ENCODE measurements at regions not wholly inside any gene's neighbourhood (a gene's known extent, or its start where the extent isn't known, plus 50 kb on each side); places are given as distances from the start of the nearest gene placed in this dataset.

GRCh38 chr3:110711130-110711832, 360.3 kb upstream of the NECTIN3 start:
- no peak overlapping the region for H3K27ac ChIP-seq (ENCODE audit: extremely low read depth, low read depth, low read length)
- 29% methylated on average over 1 of the region's 1 CpG for WGBS (ENCODE audit: insufficient coverage, low coverage, missing lambda C conversion rate)
- H3K4me1 ChIP-seq (replicated peaks in 1 of 2; ENCODE audit: control insufficient read depth in 2 of 2, insufficient read depth in 2 of 2, low read length in 2 of 2) = no peaks in the 10 kb centered on the region
- no peaks in the 10 kb centered on the region for H3K79me2 ChIP-seq (ENCODE audit: control insufficient read depth, insufficient read depth, low read length)
- DNase-seq (ENCODE audit: extremely low read depth in 1 of 4, low spot score in 3 of 4) (no peak), ATAC-seq (no peak), FAIRE-seq (no peak)
- ChIA-PET CTCF (ENCODE audit: low intra/inter-chr PET ratio) (no interaction called here), POLR2A (interaction anchor here (0.6 kb wide), 1 partner anchor 993 kb away, joined by 3 read pairs; no protein-coding TSS in a partner anchor)
- no peak overlapping the region for H2AFZ ChIP-seq (ENCODE audit: low read depth, low read length)
- no peak for TF ChIP-seq ZC3H4 (CRISPR knock-in tag; IDR thresholded peaks at IDR 0.05; ENCODE audit: borderline replicate concordance)
- TF ChIP-seq ZNF316 (IDR thresholded peaks at IDR 0.05) = peak; percentile 17; the same call in 1 of the 2 replicates
- no peak for TF ChIP-seq SRSF3 (IDR thresholded peaks at IDR 0.05; ENCODE audit: insufficient read depth, low read length)
- no peak for TF ChIP-seq ZNF224 (CRISPR knock-in tag; IDR thresholded peaks at IDR 0.05)
- no peak for TF ChIP-seq ESRRA (IDR thresholded peaks at IDR 0.05; ENCODE audit: borderline replicate concordance, low read depth)
- TF ChIP-seq BACH1 (tag; IDR thresholded peaks at IDR 0.05) = no peak
- no peak for TF ChIP-seq HDAC3 (IDR thresholded peaks at IDR 0.05; ENCODE audit: borderline replicate concordance, partially characterized antibody)
- no peak for TF ChIP-seq TAF9B (IDR thresholded peaks at IDR 0.05; ENCODE audit: partially characterized antibody)
- no TSS peak for BruUV-seq (replicated peaks)
- H3K4me2 ChIP-seq (ENCODE audit: insufficient read depth, low read length) = no peak overlapping the region
- H3K36me3 ChIP-seq (ENCODE audit: control insufficient read depth, insufficient read depth, low read length) = no peaks in the 10 kb centered on the region
- intact Hi-C loops (cut with micrococcal nuclease) (no loop called here), in situ Hi-C loops (cut with MboI) (no loop called here)
- no peaks in the 10 kb centered on the region for H3K9me3 ChIP-seq (replicated peaks; ENCODE audit: control insufficient read depth, insufficient read depth, low read depth, low read length)
- H3K9me1 ChIP-seq (ENCODE audit: control insufficient read depth, insufficient read depth, low read length) = no peaks in the 10 kb centered on the region
- no peaks in the 10 kb centered on the region for H4K20me1 ChIP-seq (replicated peaks; ENCODE audit: control insufficient read depth, insufficient read depth, low read length)
- no peaks in the 10 kb centered on the region for H3K27me3 ChIP-seq (ENCODE audit: control insufficient read depth in 2 of 2, insufficient read depth in 2 of 2, low read length in 2 of 2)
- H3K9ac ChIP-seq (ENCODE audit: insufficient read depth in 1 of 2, low read depth in 2 of 2, low read length in 2 of 2) = no peak overlapping the region
- H3K4me3 ChIP-seq = no peak overlapping the region

Measured in K562 (cell line).